Large intestine (tissue), 3 donors: ENCODE measurements at regions not wholly inside any gene's neighbourhood (a gene's known extent, or its start where the extent isn't known, plus 50 kb on each side); places are given as distances from the start of the nearest gene placed in this dataset.
"Not testable (repeated sequence)": the region's sequence is repeated elsewhere in the genome, so short reads cannot be mapped to it uniquely, and the experiment has no call there.

Experiments
- DNase-seq, 2 donors: peaks; one replicate each; pipeline versions ENCODE4 v3.0.0 to v3.0.0-alpha.2; 2013
- H3K27ac ChIP-seq: one replicate; pipeline ENCODE4 v1.5.1; 2013; ENCODE audit warnings: low read length
- H3K27me3 ChIP-seq: 2 replicates; pipeline ENCODE4 v1.6.1; 2013; ENCODE audit warnings: low read length; ENCODE audit not compliant: control insufficient read depth, insufficient read depth
- H3K36me3 ChIP-seq: 2 replicates; pipeline ENCODE4 v1.6.1; 2013; ENCODE audit warnings: low read length; ENCODE audit not compliant: control insufficient read depth, insufficient read depth
- H3K4me1 ChIP-seq: one replicate; pipeline ENCODE4 v1.6.1; 2013; ENCODE audit warnings: low read length; ENCODE audit not compliant: control insufficient read depth, insufficient read depth
- H3K4me3 ChIP-seq: one replicate; pipeline ENCODE4 v1.5.1; 2013; ENCODE audit warnings: low read length
- H3K9me3 ChIP-seq: one replicate; pipeline ENCODE4 v1.6.1; 2013; ENCODE audit warnings: mild to moderate bottlenecking, low read depth, low read length, moderate library complexity; ENCODE audit not compliant: control insufficient read depth
- WGBS: methylation state at CpG from one replicate; pipeline ENCODE4 v1.1.5; 2013; ENCODE audit warnings: low lambda C conversion rate; ENCODE audit not compliant: insufficient coverage; 5-methylcytosine and 5-hydroxymethylcytosine counted together

- Histone ChIP-seq H3K27me3 (no peaks in the 10 kb centered on the region), H3K27ac (no peak overlapping the region), H3K36me3 (no peaks in the 10 kb centered on the region), H3K9me3 (no peaks in the 10 kb centered on the region), H3K4me1 (no peaks in the 10 kb centered on the region), H3K4me3 (no peak overlapping the region)
- DNase-seq, result no peak
- WGBS, result no CpG with 5 or more reads among the region's 3 CpGs
Measured at GRCh38 chr13:88000239-88000638, 329.1 kb downstream of the SLITRK5 start.

GRCh38 chr13:88000787-88001186, 329.6 kb downstream of the SLITRK5 start:
- Histone ChIP-seq H3K36me3 (no peaks in the 10 kb centered on the region), H3K4me3 (no peak overlapping the region), H3K4me1 (no peaks in the 10 kb centered on the region), H3K27me3 (no peaks in the 10 kb centered on the region), H3K27ac (no peak overlapping the region), H3K9me3 (no peaks in the 10 kb centered on the region)
- no peak for DNase-seq
- no CpG with 5 or more reads among the region's 2 CpGs for WGBS

GRCh38 chr13:88005188-88005587, 334.0 kb downstream of the SLITRK5 start:
- no peaks in the 10 kb centered on the region for H3K4me1 ChIP-seq
- WGBS, result no CpG with 5 or more reads among the region's 2 CpGs
- no peak overlapping the region for H3K27ac ChIP-seq
- DNase-seq, result no peak
- no peak overlapping the region for H3K4me3 ChIP-seq
- no peaks in the 10 kb centered on the region for H3K27me3 ChIP-seq
- no peaks in the 10 kb centered on the region for H3K36me3 ChIP-seq
- no peaks in the 10 kb centered on the region for H3K9me3 ChIP-seq

GRCh38 chr13:88014527-88014926, 343.4 kb downstream of the SLITRK5 start:
- WGBS, result no CpG with 5 or more reads among the region's 2 CpGs
- Histone ChIP-seq H3K9me3 (peaks cover 3% of the 10 kb centered on the region), H3K4me1 (no peaks in the 10 kb centered on the region), H3K4me3 (no peak overlapping the region), H3K36me3 (no peaks in the 10 kb centered on the region), H3K27me3 (no peaks in the 10 kb centered on the region), H3K27ac (no peak overlapping the region)
- DNase-seq, result no peak

- 92% methylated on average over 2 of the region's 3 CpGs for WGBS
- H3K9me3 ChIP-seq, result peaks cover 3% of the 10 kb centered on the region
- no peak for DNase-seq
- H3K27me3 ChIP-seq, result no peaks in the 10 kb centered on the region
- no peak overlapping the region for H3K27ac ChIP-seq
- H3K4me1 ChIP-seq, result no peaks in the 10 kb centered on the region
- no peaks in the 10 kb centered on the region for H3K36me3 ChIP-seq
- no peak overlapping the region for H3K4me3 ChIP-seq
Measured at GRCh38 chr13:88022431-88023208, 351.4 kb downstream of the SLITRK5 start.

- H3K4me1 ChIP-seq, result no peaks in the 10 kb centered on the region
- no CpG with 5 or more reads among the region's 1 CpG for WGBS
Measured at GRCh38 chr13:88026241-88026640, 355.1 kb downstream of the SLITRK5 start.

GRCh38 chr13:88031980-88032559, 360.9 kb downstream of the SLITRK5 start:
- no peak for DNase-seq
- Histone ChIP-seq H3K4me1 (no peaks in the 10 kb centered on the region), H3K9me3 (no peaks in the 10 kb centered on the region), H3K27ac (no peak overlapping the region), H3K36me3 (no peaks in the 10 kb centered on the region), H3K27me3 (no peaks in the 10 kb centered on the region), H3K4me3 (no peak overlapping the region)

More at GRCh38 chr13:88026241-88026640, 355.1 kb downstream of the SLITRK5 start:
- no peaks in the 10 kb centered on the region for H3K27me3 ChIP-seq
- no peak for DNase-seq
- no peak overlapping the region for H3K4me3 ChIP-seq
- no peaks in the 10 kb centered on the region for H3K36me3 ChIP-seq
- no peak overlapping the region for H3K27ac ChIP-seq
- no peaks in the 10 kb centered on the region for H3K9me3 ChIP-seq

GRCh38 chr13:88036205-88036604, 365.0 kb downstream of the SLITRK5 start:
- not testable (repeated sequence) for H3K4me1 ChIP-seq, H3K36me3 ChIP-seq, H3K27ac ChIP-seq, H3K4me3 ChIP-seq, H3K27me3 ChIP-seq, H3K9me3 ChIP-seq, DNase-seq
- WGBS, result no CpG with 5 or more reads among the region's 8 CpGs

GRCh38 chr13:88042489-88042888, 371.3 kb downstream of the SLITRK5 start:
- Histone ChIP-seq H3K27ac (no peak overlapping the region), H3K9me3 (no peaks in the 10 kb centered on the region), H3K4me3 (no peak overlapping the region), H3K27me3 (no peaks in the 10 kb centered on the region), H3K36me3 (no peaks in the 10 kb centered on the region), H3K4me1 (no peaks in the 10 kb centered on the region)
- WGBS, result 80% methylated on average over 1 of the region's 1 CpG
- no peak for DNase-seq

- Histone ChIP-seq H3K27ac (no peak overlapping the region), H3K27me3 (no peaks in the 10 kb centered on the region), H3K9me3 (peaks cover 3% of the 10 kb centered on the region), H3K36me3 (no peaks in the 10 kb centered on the region), H3K4me3 (no peak overlapping the region), H3K4me1 (no peaks in the 10 kb centered on the region)
- no CpG with 5 or more reads among the region's 8 CpGs for WGBS
- peak in 1 of 2 donors; percentile 4 for DNase-seq
Measured at GRCh38 chr13:88051746-88052482, 380.7 kb downstream of the SLITRK5 start.
